ENCODE measurements at regions not wholly inside any gene's neighbourhood (a gene's known extent, or its start where the extent isn't known, plus 50 kb on each side); places are given as distances from the start of the nearest gene placed in this dataset.

DNA sequence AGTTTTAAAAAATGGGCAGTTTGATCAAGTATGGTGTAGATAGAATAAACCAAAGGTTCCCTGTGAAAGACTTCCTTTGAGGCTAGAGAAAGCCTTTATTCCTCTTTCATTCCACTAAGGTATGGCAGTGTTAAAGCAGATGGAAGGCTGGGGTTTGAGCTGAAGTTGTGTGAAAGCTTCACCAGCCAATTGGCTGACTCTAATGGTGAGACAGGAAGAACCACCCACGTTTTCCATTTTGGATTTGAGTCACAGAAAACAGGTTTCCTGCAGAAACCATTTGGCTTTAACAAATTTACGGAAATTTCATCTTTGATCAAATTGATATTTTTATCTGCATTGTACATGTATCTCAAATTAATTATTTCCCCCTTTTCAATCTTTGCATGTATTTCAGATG, 455.0 kb downstream of the PCNX1 start:
- peaks cover 15% of the 10 kb centered on the region for H3K36me3 Mint-ChIP-seq

DNA sequence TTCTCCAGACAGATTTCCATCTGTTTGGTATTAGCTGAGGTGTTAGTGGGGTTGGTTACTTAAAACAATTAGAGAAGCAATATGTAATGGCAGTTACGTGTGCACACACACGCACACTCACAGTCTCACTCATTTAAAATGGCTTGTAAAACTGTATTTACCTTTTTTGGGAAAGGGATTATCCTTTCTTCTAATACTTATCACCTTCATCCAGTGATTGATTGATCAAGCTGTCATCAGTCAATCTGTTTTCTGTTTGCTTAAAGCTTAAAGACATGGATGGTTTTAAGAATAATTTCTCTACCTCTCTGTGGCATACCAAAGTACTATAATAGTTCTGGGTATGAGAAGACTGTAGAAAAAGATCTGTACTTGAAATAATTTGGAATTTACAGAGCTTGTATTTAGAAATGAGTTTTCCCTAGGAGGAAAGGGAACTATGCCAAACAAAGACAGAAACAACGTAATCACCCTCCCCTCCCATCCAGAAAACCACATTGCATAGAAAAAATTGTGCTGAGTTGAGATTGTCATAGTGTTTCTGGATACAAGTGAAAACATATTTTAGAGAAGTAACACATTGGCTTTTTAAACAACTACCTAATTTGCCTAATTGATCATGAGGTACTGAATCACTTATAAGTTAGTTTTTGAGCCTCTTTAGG, 455.8 kb downstream of the PCNX1 start:
- no peak overlapping the region for H3K27ac Mint-ChIP-seq
- H3K27me3 Mint-ChIP-seq = no peaks in the 10 kb centered on the region
- no peak overlapping the region for H3K4me3 Mint-ChIP-seq
- H3K36me3 Mint-ChIP-seq = peaks cover 15% of the 10 kb centered on the region
- H3K4me1 Mint-ChIP-seq = peaks cover 50% of the 10 kb centered on the region
- peaks cover 13% of the 10 kb centered on the region for H3K9me3 Mint-ChIP-seq

More for the DNA sequence above, 455.0 kb downstream of the PCNX1 start:
- no peak overlapping the region for H3K27ac Mint-ChIP-seq
- H3K4me1 Mint-ChIP-seq = peaks cover 50% of the 10 kb centered on the region
- peaks cover 13% of the 10 kb centered on the region for H3K9me3 Mint-ChIP-seq
- H3K4me3 Mint-ChIP-seq = no peak overlapping the region
- no peaks in the 10 kb centered on the region for H3K27me3 Mint-ChIP-seq

DNA sequence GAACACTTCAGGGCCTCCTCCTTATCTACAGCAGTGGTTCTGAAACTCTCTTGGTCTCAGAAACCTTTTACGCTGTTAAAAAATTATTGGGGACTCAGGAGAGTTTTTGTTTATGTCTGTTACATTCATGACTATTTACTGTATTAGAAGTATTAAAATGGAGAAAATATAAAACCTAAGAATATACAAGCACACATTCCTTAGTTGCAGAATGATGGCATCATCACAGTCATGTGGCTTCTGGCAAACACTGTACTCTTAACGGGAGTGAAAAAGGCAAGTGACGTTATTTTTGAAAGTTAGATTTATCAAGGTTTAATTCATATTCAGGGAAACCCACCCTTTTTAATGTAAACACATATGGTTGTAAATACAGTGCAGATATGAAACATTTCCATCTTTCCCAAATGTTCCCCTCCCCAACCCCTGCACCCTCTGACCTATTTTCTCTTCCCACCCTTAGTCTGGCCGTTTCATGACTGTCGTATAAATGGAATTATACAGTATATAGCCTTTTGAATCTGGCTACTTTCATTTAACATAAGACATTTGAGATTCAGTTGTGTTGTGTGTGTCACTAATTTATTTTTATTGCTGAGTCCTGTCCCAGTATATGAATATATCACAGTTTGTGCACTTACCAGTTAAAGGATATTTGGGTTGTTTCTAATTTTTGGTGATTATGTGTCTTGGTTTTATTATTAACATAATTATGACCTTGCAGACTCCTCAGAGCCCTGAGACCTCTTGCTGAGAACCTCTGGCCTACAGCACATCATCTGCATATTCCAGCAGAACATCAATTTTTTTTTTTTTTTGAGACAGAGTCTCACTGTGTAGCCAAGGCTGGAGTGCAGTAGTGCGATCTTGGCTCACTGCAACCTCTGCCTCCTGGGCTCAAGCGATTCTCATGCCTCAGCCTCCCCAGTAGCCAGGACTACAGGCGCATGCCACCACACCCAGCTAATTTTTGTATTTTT, 457.0 kb downstream of the PCNX1 start:
- peak overlapping the region; percentile 78 for H3K27ac Mint-ChIP-seq
- peaks cover 2% of the 10 kb centered on the region for H3K9me3 Mint-ChIP-seq
- peaks cover 5% of the 10 kb centered on the region for H3K36me3 Mint-ChIP-seq
- no peak overlapping the region for H3K4me3 Mint-ChIP-seq
- H3K27me3 Mint-ChIP-seq = no peaks in the 10 kb centered on the region
- H3K4me1 Mint-ChIP-seq = peaks cover 38% of the 10 kb centered on the region

DNA sequence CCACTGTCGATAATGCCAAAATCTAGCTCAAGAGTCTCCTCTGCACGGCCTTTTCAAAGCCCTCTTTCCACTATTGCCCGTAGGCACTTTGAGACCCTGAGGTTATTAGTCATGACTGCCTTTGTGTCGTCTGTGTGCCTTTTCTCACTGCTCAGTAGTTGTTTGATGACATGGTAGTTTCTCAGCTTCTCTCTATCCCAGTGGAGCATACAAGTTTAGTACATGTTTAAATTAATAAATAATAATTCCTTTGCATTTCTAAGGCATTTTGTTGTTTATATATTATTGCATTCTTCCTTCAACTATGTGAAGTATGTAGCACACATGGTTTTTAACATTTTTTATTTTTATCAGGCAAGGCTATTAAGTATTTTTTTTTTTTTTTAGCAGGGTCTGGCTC, 458.1 kb downstream of the PCNX1 start:
- H3K4me3 Mint-ChIP-seq = no peak overlapping the region
- peaks cover 31% of the 10 kb centered on the region for H3K4me1 Mint-ChIP-seq
- peak overlapping the region; percentile 6 for H3K27ac Mint-ChIP-seq
- H3K27me3 Mint-ChIP-seq = no peaks in the 10 kb centered on the region
- H3K9me3 Mint-ChIP-seq = no peaks in the 10 kb centered on the region
- H3K36me3 Mint-ChIP-seq = no peaks in the 10 kb centered on the region

DNA sequence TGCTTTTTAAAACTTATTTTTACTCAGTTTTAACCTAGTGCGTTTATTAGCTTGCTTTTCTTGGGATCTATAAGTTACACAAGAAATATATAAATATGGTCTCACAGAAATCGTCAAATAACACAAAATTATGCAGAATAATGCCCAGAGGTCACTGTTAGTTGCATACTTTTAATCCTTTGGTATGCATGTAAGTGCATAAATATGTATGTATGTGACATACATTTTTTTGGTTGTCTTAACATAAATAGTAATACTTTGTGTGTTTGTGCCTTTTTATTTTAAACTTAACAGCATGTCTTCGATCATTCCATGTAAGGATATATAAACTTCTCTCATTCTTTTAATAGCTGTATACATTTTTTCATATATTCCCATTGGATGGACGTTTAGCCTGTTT, 459.6 kb downstream of the PCNX1 start:
- Mint-ChIP-seq H3K27ac (no peak overlapping the region), H3K4me3 (no peak overlapping the region), H3K4me1 (peaks cover 34% of the 10 kb centered on the region), H3K27me3 (no peaks in the 10 kb centered on the region), H3K36me3 (no peaks in the 10 kb centered on the region), H3K9me3 (no peaks in the 10 kb centered on the region)

DNA sequence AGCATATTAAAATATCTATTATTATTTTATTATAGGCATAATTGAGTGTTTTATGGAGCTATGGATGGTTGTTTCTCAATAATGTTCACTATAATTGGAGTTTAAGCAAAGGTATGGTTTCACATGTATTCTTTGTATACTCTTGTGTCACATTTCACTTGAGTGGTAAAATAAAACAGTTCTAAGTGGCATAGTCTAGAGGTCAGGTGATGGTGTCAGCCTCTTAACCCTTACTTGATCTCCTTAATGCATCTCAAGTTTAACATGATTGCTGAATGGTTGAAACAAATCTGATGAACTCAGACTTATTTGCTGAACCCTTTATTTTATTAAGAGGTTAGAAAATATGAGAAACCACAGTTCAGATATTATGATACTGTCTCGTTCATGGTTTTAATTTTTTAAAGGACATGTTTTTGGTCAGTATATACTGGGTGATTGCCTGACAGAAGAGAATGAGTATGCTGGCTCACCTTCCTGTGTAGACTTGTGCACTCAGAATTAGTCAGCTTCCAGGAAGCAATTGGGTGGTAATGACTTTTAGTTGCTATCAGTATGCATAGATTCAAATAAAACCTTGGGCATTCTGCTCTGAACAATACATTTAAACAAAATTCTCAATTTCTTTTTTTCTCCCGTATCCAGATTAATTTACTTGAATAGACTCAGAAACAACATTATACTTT, 464.6 kb downstream of the PCNX1 start:
- Mint-ChIP-seq H3K36me3 (peaks cover 9% of the 10 kb centered on the region), H3K4me3 (peak overlapping the region; percentile 30), H3K27me3 (no peaks in the 10 kb centered on the region), H3K27ac (peak overlapping the region; percentile 65), H3K4me1 (peaks cover 30% of the 10 kb centered on the region), H3K9me3 (peaks cover 5% of the 10 kb centered on the region)

DNA sequence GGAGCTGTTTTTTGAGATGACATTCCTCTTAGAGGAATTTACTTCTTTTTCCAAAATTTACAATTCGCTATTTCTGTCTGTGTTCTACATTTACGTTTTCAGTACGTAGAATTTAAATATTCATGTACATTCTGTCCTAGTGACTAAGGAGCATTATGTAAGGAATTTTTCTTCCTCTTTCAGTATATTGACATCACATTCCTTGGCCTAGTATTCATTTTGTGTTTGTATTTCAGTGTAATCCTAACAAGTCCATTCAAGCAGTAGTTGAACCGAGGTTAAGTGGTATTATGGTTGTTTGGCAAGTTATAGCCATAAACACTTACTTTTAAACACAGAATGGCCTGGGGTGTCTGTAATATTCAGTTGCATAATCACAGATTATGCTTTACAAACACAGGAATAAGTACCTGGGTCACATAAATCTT, 465.2 kb downstream of the PCNX1 start:
- Mint-ChIP-seq H3K36me3 (peaks cover 9% of the 10 kb centered on the region), H3K4me3 (peak overlapping the region; percentile 30), H3K27me3 (no peaks in the 10 kb centered on the region), H3K4me1 (peaks cover 30% of the 10 kb centered on the region), H3K9me3 (peaks cover 5% of the 10 kb centered on the region), H3K27ac (peak overlapping the region; percentile 65)

DNA sequence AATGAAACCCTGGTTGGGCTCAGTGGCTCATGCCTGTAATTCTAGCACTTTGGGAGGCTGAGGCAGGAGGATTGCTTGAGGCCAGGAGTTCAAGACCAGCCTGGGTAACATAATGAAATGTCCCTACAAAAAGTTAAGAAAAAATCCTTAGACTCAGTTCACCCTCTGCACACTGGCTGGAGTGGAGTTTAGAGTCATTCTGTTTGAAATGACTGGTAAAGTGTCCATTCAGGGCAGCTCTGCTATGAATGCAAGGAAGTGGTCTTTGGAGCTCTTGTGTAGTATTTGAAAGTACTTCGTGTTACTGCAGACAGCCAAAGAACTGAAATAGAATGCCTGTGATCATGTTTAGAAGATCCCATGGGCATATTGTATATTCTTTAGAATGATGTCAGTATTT, 466.5 kb downstream of the PCNX1 start:
- Mint-ChIP-seq H3K4me1 (peaks cover 42% of the 10 kb centered on the region), H3K27me3 (no peaks in the 10 kb centered on the region), H3K9me3 (peaks cover 5% of the 10 kb centered on the region), H3K27ac (peak overlapping the region; percentile 46), H3K4me3 (no peak overlapping the region), H3K36me3 (peaks cover 14% of the 10 kb centered on the region)

DNA sequence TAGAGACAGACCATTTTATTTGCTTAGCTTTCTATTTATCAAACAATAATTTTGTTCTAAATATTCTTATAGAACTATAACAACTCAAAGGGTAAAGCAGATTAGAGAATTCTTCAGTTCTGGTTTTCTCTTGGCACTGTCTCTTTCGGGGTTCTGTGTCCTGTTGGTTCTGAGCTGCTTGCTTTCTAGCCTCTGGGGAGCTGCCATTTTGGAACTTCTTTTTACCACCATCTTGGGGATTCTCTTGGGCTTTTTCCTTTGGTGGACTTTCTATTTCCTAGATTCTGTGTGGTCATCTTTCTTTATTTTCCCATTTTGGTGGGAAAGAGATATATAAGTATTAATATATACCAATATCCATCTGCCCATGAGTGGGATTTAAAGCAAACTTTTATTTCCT, 467.7 kb downstream of the PCNX1 start:
- H3K4me1 Mint-ChIP-seq = peaks cover 50% of the 10 kb centered on the region
- no peak overlapping the region for H3K27ac Mint-ChIP-seq
- no peak overlapping the region for H3K4me3 Mint-ChIP-seq
- no peaks in the 10 kb centered on the region for H3K27me3 Mint-ChIP-seq
- peaks cover 14% of the 10 kb centered on the region for H3K36me3 Mint-ChIP-seq
- peaks cover 5% of the 10 kb centered on the region for H3K9me3 Mint-ChIP-seq

DNA sequence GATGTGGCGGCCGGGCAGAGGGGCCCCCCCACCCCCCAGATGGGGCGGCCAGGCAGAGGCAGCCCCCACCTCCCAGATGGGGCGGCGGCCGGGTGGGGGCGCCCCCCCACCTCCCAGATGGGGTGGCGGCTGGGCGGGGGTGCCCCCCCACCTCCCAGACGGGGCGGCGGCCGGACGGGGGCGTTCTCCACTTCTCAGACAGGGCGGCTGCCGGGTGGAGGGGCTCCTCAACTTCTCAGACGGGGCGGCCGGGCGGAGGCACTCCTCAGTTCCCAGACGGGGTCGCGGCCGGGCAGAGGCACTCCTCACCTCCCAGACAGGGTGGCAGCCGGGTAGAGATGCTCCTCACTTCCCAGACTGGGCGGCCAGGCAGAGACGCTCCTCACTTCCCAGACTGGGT, 469.8 kb downstream of the PCNX1 start:
- Mint-ChIP-seq H3K27me3 (no peaks in the 10 kb centered on the region), H3K36me3 (peaks cover 17% of the 10 kb centered on the region), H3K9me3 (peaks cover 5% of the 10 kb centered on the region), H3K27ac (no peak overlapping the region), H3K4me1 (peaks cover 49% of the 10 kb centered on the region), H3K4me3 (no peak overlapping the region)

DNA sequence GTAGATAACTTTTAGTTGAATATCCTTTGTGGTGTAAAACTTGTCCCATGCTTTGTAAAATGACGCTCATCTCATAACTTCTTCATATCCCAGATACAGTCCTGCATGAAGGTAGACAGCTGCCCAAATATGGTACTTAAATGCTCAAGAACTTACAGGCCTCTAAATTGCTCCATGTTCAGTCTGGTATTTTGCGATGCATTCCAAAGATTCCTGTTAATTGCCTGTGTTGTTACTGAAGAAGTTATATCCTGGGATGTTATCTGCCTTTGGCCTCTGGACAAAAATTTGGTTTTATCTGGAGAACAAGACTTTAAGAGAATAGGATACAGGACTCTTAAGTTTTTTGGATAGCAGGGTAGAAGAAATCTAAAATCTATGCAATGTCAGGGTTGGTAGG, 473.0 kb downstream of the PCNX1 start:
- Mint-ChIP-seq H3K36me3 (peaks cover 13% of the 10 kb centered on the region), H3K27ac (no peak overlapping the region), H3K27me3 (no peaks in the 10 kb centered on the region), H3K9me3 (peaks cover 4% of the 10 kb centered on the region), H3K4me3 (no peak overlapping the region), H3K4me1 (peaks cover 56% of the 10 kb centered on the region)

DNA sequence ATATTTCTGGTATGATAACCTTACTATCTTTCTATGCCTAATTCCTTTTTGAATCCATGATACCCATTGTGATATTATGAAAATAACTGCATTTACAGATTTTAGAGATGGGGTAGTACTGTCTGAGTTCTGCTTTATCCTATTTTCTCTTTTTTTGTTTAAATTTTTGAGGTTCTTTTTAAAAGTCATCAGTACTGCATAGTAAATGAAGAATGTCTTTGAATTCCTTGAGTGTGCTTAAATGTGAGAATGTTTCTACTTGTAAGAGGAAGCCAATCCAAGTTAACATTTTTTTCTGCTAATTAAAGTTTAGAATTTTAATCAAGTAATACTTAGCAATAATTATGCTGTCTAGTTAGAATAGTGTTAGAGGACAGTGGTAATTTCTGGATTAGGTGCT, 474.6 kb downstream of the PCNX1 start:
- Mint-ChIP-seq H3K9me3 (no peaks in the 10 kb centered on the region), H3K4me3 (no peak overlapping the region), H3K27me3 (no peaks in the 10 kb centered on the region), H3K36me3 (peaks cover 11% of the 10 kb centered on the region), H3K27ac (no peak overlapping the region), H3K4me1 (peaks cover 59% of the 10 kb centered on the region)

DNA sequence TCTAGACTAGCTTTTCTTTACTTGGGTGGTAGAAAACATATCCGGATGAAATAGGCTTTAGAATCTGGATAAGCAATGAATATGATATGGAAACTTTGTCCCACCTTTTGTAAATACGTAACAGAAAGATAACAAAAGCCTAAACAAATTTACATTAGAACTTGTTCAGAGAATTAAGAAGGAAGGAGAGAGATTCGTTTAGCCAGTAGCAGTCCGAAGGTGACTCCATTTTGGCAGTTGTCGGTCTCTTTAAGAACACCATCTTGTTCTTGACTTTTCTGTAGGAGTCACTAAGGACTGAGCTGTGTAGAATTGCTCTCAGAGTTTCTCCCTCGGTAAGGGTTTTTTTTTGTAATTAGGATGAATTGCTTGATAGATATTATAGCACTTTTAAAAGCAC, 475.1 kb downstream of the PCNX1 start:
- H3K9me3 Mint-ChIP-seq = no peaks in the 10 kb centered on the region
- H3K4me3 Mint-ChIP-seq = no peak overlapping the region
- H3K27me3 Mint-ChIP-seq = no peaks in the 10 kb centered on the region
- H3K4me1 Mint-ChIP-seq = peaks cover 61% of the 10 kb centered on the region
- H3K36me3 Mint-ChIP-seq = peaks cover 11% of the 10 kb centered on the region
- H3K27ac Mint-ChIP-seq = no peak overlapping the region

DNA sequence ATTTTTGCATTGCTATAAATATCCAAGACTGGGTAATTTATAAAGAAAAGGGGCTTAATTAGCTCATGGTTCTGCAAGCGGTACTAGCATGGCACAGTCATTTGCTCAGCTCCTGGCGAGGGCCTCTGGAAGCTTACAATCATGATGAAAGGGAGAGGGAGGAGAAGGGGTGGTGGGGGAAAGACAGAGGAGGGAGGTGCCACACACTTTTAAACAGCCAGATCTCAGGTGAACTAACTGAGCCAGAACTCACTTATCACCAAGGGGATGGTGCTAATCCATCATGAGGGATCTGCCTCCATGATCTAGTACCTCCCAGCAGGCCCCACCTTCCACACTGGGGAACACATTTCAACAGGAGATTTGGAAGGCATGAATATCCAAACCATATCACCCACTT, 476.3 kb downstream of the PCNX1 start:
- no peak overlapping the region for H3K27ac Mint-ChIP-seq
- H3K4me1 Mint-ChIP-seq = peaks cover 63% of the 10 kb centered on the region
- no peaks in the 10 kb centered on the region for H3K27me3 Mint-ChIP-seq
- peaks cover 6% of the 10 kb centered on the region for H3K36me3 Mint-ChIP-seq
- no peaks in the 10 kb centered on the region for H3K9me3 Mint-ChIP-seq
- H3K4me3 Mint-ChIP-seq = no peak overlapping the region

DNA sequence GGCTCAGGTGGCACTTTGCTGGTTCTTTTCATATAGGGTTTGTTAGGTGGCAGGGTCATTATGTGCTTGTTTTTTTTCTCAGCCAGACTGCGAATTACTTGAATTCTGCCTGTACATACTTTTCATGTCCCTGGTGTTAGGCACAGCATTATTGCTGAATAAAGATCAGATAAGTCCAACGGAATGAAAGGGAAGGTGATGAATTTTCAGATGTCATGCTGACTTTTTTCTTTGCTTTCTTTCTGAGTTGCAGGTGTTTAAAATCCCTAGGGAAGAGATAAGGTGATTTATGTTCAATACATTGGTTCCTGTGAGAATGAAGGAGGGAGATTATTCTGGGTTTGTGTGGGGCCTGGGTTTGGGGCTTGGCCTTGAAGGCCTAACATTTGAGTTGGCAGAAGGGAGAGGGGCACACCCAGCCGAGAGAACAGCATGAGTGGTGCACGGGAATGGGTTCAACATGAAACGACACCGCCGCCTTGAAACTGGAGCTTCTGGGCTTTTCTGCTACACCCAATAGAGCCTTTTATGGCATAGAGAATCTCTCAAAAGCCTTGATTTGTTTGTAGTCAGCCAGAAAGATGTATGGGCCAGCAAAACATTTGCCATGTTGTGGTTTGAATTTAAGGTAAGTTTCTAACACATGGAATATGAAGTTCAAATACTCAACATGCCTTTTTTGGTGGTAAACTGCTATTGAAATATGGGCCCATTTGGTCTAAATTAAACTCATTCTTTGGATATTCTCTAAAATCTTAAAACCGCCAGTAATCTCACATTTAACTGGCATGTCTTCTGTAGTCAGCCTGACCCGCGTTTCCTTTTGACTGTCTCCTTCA, 477.0 kb downstream of the PCNX1 start:
- no peaks in the 10 kb centered on the region for H3K9me3 Mint-ChIP-seq
- H3K27me3 Mint-ChIP-seq = no peaks in the 10 kb centered on the region
- H3K4me1 Mint-ChIP-seq = peaks cover 63% of the 10 kb centered on the region
- no peak overlapping the region for H3K27ac Mint-ChIP-seq
- peaks cover 6% of the 10 kb centered on the region for H3K36me3 Mint-ChIP-seq
- no peak overlapping the region for H3K4me3 Mint-ChIP-seq

All from activated naive CD4-positive, alpha-beta T cell treated with anti-CD3 and anti-CD28 coated beads, Interleukin-2, amount 50 U/mL, for 24 hours (primary cell).